DOHH2 (cell line): ENCODE measurements at regions not wholly inside any gene's neighbourhood (a gene's known extent, or its start where the extent isn't known, plus 50 kb on each side); places are given as distances from the start of the nearest gene placed in this dataset.

Experiments
- H3F3A ChIP-seq: fragments of 200-600 bp; sonication (generic), shearing (Covaris generic); 2 replicates; pipeline ENCODE4 v1.6.0; 2016; ENCODE audit warnings: antibody characterized with exemption, mild to moderate bottlenecking; ENCODE audit not compliant: control insufficient read depth, insufficient read depth
- H3K27ac ChIP-seq: fragments of 200-600 bp; sonication (generic); 2 replicates; pipeline ENCODE4 v1.5.1; 2014; ENCODE audit warnings: low read depth, mild to moderate bottlenecking, low read length, moderate library complexity
- H3K27me3 ChIP-seq: fragments of 200-600 bp; sonication (generic); 2 replicates; pipeline ENCODE4 v1.6.1; 2014; ENCODE audit warnings: mild to moderate bottlenecking, low read length, mixed read lengths; ENCODE audit not compliant: control insufficient read depth
- H3K36me3 ChIP-seq: fragments of 200-600 bp; sonication (generic); 2 replicates; pipeline ENCODE4 v1.6.1; 2014; ENCODE audit warnings: mild to moderate bottlenecking, low read length, moderate library complexity, mixed read lengths; ENCODE audit not compliant: control insufficient read depth
- H3K4me1 ChIP-seq: fragments of 200-600 bp; sonication (generic); 2 replicates; pipeline ENCODE4 v1.6.1; 2014; ENCODE audit warnings: mild to moderate bottlenecking, low read length, mixed read lengths; ENCODE audit not compliant: control insufficient read depth
- H3K4me2 ChIP-seq: fragments of 200-600 bp; sonication (generic); 2 replicates; pipeline ENCODE4 v1.6.0; 2014; ENCODE audit warnings: mild to moderate bottlenecking, low read length, moderate library complexity
- H3K4me3 ChIP-seq: fragments of 200-600 bp; sonication (generic); 2 replicates; pipeline ENCODE4 v1.5.1; 2014; ENCODE audit warnings: mild to moderate bottlenecking, low read length, mixed read lengths
- H3K79me2 ChIP-seq: fragments of 200-600 bp; sonication (generic); 2 replicates; pipeline ENCODE4 v1.6.1; 2014; ENCODE audit warnings: mild to moderate bottlenecking, low read length, mixed read lengths; ENCODE audit not compliant: control insufficient read depth
- H3K9me2 ChIP-seq: fragments of 200-600 bp; sonication (generic); replicated peaks from 2 replicates; pipeline ENCODE4 v1.6.1; 2014; ENCODE audit warnings: mild to moderate bottlenecking, low read length, mixed read lengths; ENCODE audit not compliant: control insufficient read depth
- H3K9me3 ChIP-seq: fragments of 200-600 bp; sonication (generic); 2 replicates; pipeline ENCODE4 v1.6.1; 2014; ENCODE audit warnings: antibody characterized with exemption, low read length, mixed read lengths; ENCODE audit not compliant: control insufficient read depth, insufficient read depth
- H4K20me1 ChIP-seq: fragments of 200-600 bp; sonication (generic); 2 replicates; pipeline ENCODE4 v1.6.0; 2014; ENCODE audit warnings: low read depth, mild to moderate bottlenecking, antibody characterized with exemption, low read length, moderate library complexity; ENCODE audit not compliant: control insufficient read depth, insufficient read depth
- EZH2phosphoT487 ChIP-seq: fragments of 200-600 bp; sonication (generic); IDR thresholded peaks from 2 replicates; pipeline ENCODE4 v1.6.1; 2017; ENCODE audit warnings: borderline replicate concordance, mild to moderate bottlenecking, antibody characterized with exemption, low read length, moderate library complexity, mixed read lengths
- TF ChIP-seq, protein P1 (sequence below): fragments of 200-600 bp; sonication (generic); IDR thresholded peaks from one replicate; pipeline ENCODE4 v1.5.1; 2014; ENCODE audit warnings: antibody characterized with exemption, mild to moderate bottlenecking, low read depth, low read length; ENCODE audit not compliant: poor library complexity, severe bottlenecking

DNA sequence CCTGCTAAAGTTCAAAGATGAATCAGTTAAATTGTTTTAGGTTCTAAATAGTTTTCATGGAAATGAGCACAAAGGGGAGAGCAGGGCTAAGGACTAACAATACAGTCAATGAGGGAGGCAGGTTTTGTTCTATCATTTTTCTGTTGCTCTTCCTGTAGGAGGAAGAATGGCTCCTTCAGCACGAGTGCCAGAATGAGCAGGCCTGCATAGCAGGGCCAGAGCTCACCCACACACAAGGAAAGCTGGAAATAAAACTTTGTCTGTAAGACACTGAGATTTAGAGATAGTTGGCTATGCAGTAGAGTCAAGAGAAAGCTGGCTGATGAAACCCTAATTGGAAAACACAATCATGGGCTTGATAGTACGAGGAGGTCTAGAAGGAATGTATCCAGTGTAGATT, 313.3 kb downstream of the MBD2 start:
- H3K4me1 ChIP-seq, result no peaks in the 10 kb centered on the region
- no peaks in the 10 kb centered on the region for H3K36me3 ChIP-seq
- H3K4me2 ChIP-seq, result no peak overlapping the region
- H4K20me1 ChIP-seq, result no peaks in the 10 kb centered on the region
- H3K79me2 ChIP-seq, result no peaks in the 10 kb centered on the region
- no peak overlapping the region for H3K27ac ChIP-seq
- H3K9me2 ChIP-seq, result no peaks in the 10 kb centered on the region
- no peaks in the 10 kb centered on the region for H3K27me3 ChIP-seq
- H3F3A ChIP-seq, result no peaks in the 10 kb centered on the region
- H3K9me3 ChIP-seq, result no peaks in the 10 kb centered on the region
- no peak overlapping the region for H3K4me3 ChIP-seq
- TF ChIP-seq EZH2phosphoT487, result no peak
- TF ChIP-seq, protein P1, sequence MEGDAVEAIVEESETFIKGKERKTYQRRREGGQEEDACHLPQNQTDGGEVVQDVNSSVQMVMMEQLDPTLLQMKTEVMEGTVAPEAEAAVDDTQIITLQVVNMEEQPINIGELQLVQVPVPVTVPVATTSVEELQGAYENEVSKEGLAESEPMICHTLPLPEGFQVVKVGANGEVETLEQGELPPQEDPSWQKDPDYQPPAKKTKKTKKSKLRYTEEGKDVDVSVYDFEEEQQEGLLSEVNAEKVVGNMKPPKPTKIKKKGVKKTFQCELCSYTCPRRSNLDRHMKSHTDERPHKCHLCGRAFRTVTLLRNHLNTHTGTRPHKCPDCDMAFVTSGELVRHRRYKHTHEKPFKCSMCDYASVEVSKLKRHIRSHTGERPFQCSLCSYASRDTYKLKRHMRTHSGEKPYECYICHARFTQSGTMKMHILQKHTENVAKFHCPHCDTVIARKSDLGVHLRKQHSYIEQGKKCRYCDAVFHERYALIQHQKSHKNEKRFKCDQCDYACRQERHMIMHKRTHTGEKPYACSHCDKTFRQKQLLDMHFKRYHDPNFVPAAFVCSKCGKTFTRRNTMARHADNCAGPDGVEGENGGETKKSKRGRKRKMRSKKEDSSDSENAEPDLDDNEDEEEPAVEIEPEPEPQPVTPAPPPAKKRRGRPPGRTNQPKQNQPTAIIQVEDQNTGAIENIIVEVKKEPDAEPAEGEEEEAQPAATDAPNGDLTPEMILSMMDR, result no peak

- Histone ChIP-seq H3K27ac (no peak overlapping the region), H3K4me2 (no peak overlapping the region), H3K36me3 (no peaks in the 10 kb centered on the region), H3K4me1 (no peaks in the 10 kb centered on the region), H3K79me2 (no peaks in the 10 kb centered on the region), H3K4me3 (no peak overlapping the region), H3F3A (no peaks in the 10 kb centered on the region), H3K9me2 (no peaks in the 10 kb centered on the region), H3K9me3 (no peaks in the 10 kb centered on the region), H4K20me1 (no peaks in the 10 kb centered on the region), H3K27me3 (no peaks in the 10 kb centered on the region)
- TF ChIP-seq, protein P1, result peak; percentile 77
- no peak for TF ChIP-seq EZH2phosphoT487
Measured at GRCh38 chr18:53909668-53910067, 314.8 kb downstream of the MBD2 start.

DNA sequence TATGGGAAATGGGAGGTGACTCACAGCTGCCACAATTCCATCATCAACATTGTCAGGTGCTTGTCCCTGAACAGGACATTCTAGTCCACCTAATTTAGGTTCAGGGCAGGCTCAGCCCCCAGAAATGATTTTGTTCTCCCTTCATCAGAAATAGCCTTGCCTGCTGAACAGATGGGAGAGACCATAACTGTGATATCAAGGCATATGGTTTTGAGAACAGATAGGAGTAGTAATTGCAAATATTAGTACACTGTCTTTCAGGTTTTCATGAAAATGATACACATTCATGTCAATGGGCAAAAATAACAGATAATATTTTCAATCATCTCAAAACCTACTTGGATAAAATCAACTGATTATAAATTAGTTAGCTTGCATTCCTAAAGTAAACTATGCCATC, 316.5 kb downstream of the MBD2 start:
- Histone ChIP-seq H3K4me1 (no peaks in the 10 kb centered on the region), H3K79me2 (no peaks in the 10 kb centered on the region), H3K36me3 (no peaks in the 10 kb centered on the region), H3K4me3 (no peak overlapping the region), H3K4me2 (no peak overlapping the region), H3K27ac (no peak overlapping the region), H3K27me3 (no peaks in the 10 kb centered on the region), H3F3A (no peaks in the 10 kb centered on the region), H3K9me2 (no peaks in the 10 kb centered on the region), H3K9me3 (no peaks in the 10 kb centered on the region), H4K20me1 (no peaks in the 10 kb centered on the region)
- no peak for TF ChIP-seq EZH2phosphoT487
- TF ChIP-seq, protein P1, result no peak

DNA sequence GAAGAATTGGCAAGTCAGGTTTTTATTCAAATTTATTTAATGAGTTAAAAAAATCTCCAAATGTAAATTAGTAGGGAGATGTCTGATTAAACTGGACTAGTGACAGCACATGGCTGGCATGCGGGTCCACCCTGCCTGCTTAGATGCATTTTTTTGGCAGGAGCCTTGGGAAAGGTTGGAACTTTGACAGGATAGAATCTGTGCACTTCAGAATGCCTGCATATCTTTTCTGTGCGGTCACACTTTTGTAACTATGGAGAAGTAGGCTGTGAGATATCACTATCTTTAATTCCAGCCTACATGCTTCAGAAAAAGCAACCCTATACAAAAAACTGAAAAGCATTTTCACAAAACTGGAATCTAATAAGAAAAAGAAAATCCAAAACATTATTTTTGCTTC, 317.8 kb downstream of the MBD2 start:
- H3K4me2 ChIP-seq, result no peak overlapping the region
- no peak overlapping the region for H3K27ac ChIP-seq
- H3K36me3 ChIP-seq, result no peaks in the 10 kb centered on the region
- no peaks in the 10 kb centered on the region for H4K20me1 ChIP-seq
- no peaks in the 10 kb centered on the region for H3K79me2 ChIP-seq
- H3K9me3 ChIP-seq, result no peaks in the 10 kb centered on the region
- no peak for TF ChIP-seq EZH2phosphoT487
- TF ChIP-seq, protein P1, result no peak
- H3K4me1 ChIP-seq, result no peaks in the 10 kb centered on the region
- no peaks in the 10 kb centered on the region for H3F3A ChIP-seq
- H3K4me3 ChIP-seq, result no peak overlapping the region
- no peaks in the 10 kb centered on the region for H3K27me3 ChIP-seq
- no peaks in the 10 kb centered on the region for H3K9me2 ChIP-seq
